HT-29 (cell line): ENCODE measurements at regions not wholly inside any gene's neighbourhood (a gene's known extent, or its start where the extent isn't known, plus 50 kb on each side); places are given as distances from the start of the nearest gene placed in this dataset.
A peak's percentile ranks its signal among the peaks of the same experiment; 100 is the strongest.

ENCODE experiments used
- DNase-seq: peaks from one replicate; pipeline ENCODE4 v3.0.0-alpha.2; 2015; ENCODE audit warnings: low spot score

GRCh38 chr4:128388352-128388630 lies 100.7 kb upstream of the PGRMC2 start:
- DNase-seq = no peak

- no peak for DNase-seq
Measured at GRCh38 chr4:128387600-128388351, 100.2 kb upstream of the PGRMC2 start.

DNA sequence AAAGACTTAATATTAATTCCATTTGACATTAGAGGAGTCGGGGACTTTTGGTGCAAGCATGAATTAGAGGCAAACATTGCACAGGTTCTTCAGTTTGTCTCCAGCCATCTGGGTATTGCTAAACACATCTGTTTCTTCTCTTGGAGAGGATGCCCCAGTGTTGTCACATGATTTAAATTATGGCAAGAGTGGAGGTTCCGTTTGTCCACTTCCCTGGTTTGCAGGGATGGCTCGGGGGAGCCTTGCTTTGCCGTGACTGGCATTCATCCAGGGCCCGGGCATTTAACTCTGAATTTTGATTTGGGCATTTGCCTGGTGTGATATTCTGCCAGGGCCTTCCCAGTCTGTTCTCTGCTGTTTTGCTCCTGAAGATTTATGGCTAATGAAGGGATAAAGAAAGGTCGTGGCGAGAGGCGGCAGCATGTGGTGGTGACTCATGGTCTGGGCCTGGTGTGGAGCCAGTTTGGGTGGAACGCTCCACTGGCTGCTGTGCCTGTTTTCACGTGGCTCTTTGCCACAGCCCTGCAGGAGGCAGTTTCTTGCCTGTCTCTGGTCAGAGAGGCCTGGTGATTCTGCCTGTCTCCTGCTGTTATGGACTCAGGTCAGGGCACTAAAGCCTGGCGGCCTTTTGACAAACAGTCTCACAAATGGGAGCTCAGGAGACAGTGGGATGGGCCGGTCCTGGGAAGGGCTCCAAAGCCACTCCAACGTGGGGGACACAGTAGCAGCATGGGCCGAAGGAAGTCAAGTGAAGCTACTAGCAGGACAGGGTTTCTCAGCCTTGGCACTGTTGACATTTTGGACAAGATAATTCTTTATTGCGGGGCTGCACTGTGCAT lies 99.4 kb upstream of the PGRMC2 start:
- DNase-seq = peak; percentile 83

- DNase-seq = peak; percentile 32
Measured at GRCh38 chr4:128385683-128386304, 98.2 kb upstream of the PGRMC2 start.

DNA sequence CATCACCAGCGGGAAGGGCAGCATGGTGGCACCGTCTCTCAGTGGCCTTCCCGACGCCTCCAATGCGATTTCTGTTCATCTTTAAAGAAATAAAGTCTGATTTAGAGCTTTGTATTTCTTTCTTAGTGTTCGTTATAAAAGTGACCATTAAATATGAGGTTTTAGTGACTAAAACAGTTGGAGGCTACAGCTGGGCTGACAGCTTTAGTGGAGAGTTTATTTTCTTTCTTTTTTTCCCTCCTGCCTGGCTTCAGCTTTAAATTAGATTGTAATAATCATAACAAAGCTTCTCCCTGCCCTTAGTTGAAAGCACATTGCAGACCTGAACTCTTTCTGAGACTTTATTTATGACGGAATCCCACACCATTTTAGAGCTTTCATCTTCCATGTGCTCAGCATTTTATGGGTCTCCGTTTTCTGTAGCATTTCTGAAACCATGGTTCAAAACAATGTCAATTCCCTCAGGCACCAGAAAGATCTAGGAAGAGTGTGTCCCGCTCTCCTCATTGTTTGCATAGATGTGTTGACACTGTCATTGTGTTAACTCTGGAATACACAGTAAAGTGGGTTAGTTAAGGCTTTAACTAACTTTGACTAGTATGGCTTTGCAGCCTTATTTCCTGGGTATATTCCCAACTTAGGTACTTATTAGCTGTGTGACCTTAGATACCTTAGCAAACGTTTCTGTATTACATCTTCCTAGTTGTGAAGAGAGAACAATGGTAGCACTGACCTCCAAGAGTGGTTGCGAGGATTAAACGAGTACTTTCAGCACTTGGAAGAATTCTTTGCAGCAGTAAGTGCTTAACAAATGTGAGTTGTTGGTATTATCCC lies 97.4 kb upstream of the PGRMC2 start:
- no peak for DNase-seq

DNA sequence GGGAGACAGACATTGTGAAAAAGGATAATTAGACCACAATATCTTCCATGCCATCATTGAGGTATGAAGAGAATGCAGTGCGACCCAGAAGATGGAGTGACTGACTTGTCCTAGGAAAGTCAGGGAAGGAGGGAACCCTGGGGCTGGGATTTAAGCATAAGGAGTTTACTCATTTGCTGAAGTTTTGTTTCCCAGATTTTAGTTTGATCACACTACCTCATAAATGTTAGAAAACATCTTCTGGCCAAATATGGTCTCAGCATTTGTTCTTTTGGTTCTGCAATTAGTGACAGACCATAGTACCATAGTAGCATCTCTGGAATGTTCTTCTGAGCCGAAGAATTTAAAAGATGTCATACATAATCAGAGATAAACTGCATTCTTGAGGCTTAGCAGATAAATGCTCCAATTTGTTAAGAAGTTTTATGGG lies 96.5 kb upstream of the PGRMC2 start:
- no peak for DNase-seq

DNA sequence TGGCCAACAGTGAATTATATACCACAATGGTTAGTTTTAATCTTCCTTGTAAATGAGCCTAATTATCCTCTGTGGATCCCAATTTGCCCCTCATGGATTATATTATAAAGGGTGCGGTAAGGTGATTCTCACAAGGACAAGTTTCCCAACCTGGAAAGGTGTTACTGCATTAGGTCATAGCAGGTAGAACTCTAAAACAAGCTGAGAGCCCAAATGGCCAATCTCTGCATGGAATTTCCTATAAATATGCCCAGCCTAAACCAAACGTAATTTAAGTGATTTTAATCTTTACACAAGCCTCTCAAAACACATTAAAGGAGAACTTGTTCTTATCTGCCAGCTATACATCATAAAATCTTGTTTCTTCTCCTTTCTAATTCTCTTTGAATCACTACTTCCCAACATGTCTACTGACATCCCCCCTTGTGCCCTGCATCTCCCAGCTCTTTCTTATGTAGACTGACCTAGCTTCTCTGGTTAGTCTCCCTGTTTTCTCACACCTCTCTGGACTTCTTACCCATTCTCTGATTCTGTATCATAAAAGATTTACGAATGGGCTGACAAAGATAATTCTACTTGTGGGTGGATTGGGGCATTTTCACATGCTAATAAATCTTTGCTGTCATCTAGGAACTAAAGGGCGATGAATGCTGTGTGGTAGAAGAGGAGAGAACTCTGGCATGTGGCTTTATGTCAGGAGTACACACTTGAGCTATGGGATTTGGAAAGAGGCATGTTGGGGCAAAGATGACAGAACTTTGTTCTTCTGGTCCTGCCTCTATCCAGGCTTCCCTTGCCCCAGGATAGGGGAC lies 94.3 kb upstream of the PGRMC2 start:
- DNase-seq = peak; percentile 15

DNA sequence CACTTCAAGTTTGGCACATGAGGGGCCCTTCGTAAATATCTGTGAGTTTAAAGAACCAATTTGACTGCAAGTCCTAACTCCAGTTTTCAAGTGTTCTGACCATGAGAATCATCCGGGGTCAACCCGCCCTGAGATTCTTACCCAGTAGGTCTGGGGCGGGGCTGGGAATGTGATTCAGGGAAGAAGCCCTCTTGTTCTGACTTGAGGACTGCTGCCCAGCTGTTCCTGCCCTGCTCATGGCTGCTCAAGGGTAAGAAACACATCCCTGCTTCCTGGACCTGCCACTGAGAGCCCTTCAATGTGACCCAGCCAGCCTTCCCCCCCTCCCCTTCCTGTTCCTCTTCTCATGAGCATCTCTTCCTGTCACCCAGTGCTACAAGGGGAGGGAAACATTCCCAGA lies 92.7 kb upstream of the PGRMC2 start:
- peak; percentile 23 for DNase-seq

DNA sequence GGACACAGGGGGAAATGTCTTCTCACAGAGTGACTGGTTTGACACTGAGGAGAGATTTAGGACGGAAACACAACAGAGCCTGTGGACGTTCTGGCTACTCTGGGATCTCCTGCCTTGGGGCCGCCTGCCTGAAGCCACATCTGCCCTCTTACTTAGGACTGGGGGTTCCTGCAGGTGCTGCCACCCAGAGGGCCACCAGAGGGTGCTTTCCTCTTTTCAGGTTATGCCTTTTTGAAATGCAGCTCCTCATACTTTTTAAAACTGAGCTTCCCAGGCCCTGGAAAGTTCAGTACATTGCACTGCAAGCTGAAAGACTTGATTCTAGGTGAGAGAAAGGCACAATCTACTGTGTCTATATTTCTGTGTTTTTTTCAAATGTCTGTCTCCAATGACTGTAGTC lies 92.2 kb upstream of the PGRMC2 start:
- DNase-seq = peak; percentile 67

GRCh38 chr4:128378668-128379067 lies 91.1 kb upstream of the PGRMC2 start:
- no peak for DNase-seq

GRCh38 chr4:128376958-128377357 lies 89.3 kb upstream of the PGRMC2 start:
- DNase-seq = no peak

GRCh38 chr4:128376303-128376702 lies 88.7 kb upstream of the PGRMC2 start:
- DNase-seq = no peak

- no peak for DNase-seq
Measured at GRCh38 chr4:128373628-128374027, 86.0 kb upstream of the PGRMC2 start.

- DNase-seq = no peak
Measured at GRCh38 chr4:128371876-128372275, 84.3 kb upstream of the PGRMC2 start.

GRCh38 chr4:128371001-128371777 lies 83.6 kb upstream of the PGRMC2 start:
- DNase-seq = no peak

DNA sequence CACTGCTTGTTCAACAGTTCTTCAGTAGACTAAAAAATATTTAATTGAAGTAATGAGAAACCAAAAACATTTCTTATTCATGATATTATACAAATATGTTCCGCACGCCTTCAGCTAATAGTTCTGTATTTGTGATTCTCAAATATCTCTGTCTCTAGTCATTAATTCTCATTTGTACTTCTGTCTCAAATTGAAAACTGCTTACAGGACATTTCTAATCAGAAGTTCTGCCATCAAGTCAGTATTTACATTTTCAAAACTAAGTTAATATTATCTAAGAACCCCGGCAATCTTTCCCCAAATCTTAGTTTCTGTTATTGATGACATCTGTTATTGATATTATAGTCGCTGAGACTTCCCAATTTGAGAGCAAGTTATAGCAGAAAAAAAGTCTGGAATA lies 78.6 kb upstream of the PGRMC2 start:
- no peak for DNase-seq

GRCh38 chr4:128364565-128364964 lies 77.0 kb upstream of the PGRMC2 start:
- DNase-seq = no peak

DNA sequence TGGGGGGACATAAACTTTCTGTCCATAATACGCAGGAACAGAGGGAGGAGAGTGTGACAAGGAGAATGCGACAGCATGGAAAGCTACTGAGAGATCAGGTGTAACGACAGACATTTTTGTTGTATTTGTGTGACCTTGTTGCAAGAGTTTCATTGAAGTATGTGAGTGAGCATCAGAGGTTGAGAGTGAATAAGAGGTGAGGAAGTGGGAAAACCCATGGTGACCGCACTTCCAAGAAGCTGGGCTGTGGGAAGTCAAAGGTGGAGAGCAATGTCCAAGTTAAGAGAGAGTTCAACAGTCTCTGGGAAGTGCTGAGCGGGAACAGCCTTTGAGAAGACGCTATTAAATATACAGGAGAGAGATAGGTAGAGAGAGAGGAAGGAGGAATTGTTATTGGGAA lies 76.4 kb upstream of the PGRMC2 start:
- DNase-seq = no peak

- DNase-seq = no peak
Measured at GRCh38 chr4:128362760-128363159, 75.1 kb upstream of the PGRMC2 start.

DNA sequence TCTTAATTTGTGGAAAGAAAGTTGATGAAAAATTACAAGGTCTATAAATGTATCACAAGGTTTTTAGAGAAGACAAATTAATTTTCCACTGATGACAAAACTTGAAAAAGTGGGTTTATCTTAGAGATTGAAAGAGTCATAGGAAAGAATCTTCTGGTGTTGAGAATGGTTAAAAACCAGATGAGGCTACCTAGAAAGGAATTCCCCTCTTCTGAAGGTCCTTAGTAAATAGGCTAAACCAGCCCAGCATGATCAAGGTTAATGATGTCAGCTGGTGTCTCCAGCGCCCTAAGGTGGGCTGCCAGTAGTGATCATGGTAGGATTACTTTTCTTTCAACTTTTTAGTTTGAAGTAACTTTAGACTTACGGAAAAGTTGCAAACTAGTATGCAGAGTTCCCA lies 71.8 kb upstream of the PGRMC2 start:
- DNase-seq = no peak
